NT2/D1 (cell line): ENCODE measurements at regions not wholly inside any gene's neighbourhood (a gene's known extent, or its start where the extent isn't known, plus 50 kb on each side); places are given as distances from the start of the nearest gene placed in this dataset.

ENCODE experiments used
- SUZ12 ChIP-seq: IDR thresholded peaks from 2 replicates; pipeline ENCODE4 v1.6.1; 2011; ENCODE audit not compliant: insufficient read length, insufficient read depth; ENCODE audit errors: extremely low read depth
- YY1 ChIP-seq: IDR thresholded peaks from 2 replicates; pipeline ENCODE4 v1.6.1; 2011; ENCODE audit not compliant: insufficient read length, insufficient read depth

DNA sequence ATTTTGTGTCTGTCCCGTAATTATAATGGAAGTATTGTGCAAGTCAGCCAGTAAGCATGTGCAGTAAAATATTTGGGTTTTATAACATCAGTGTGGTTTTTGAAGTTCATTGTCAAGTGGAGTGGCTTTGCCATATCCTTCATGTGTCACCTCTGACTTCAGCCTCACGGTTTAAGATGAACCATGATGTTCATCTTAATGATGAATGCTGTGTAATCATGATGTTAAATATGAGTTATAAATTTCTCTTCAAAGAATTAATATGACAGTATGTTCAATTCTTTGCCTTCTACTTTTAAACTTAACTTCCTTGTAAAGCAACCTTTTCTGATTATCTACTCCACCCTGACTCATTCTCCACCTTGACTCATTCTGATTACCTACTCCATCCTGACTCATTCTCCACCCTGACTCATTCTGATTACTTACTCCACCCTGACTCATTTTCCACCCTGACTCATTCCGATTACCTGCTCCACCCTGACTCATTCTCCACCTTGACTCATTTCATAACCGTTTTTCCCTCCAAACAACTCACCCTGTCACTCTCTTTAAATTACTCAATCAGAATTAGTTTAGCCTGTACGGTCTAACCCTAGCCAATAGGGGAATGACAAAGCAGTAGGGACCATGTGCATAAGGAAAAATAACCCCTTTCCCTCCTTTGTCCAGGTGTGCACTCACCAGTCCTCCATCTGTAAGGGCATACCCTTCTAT is 50.3 kb upstream of the ANKRD10 start:
- no peak for TF ChIP-seq YY1
- no peak for TF ChIP-seq SUZ12
